Sigmoid colon (tissue), 4 donors: ENCODE measurements at regions not wholly inside any gene's neighbourhood (a gene's known extent, or its start where the extent isn't known, plus 50 kb on each side); places are given as distances from the start of the nearest gene placed in this dataset.

Source experiments
- CTCF ChIP-seq, 4 experiments: fragments of 450-650 bp in 3 of 4; fragments of 200-600 bp in 1 of 4; IDR thresholded peaks; one replicate each; pipeline ENCODE4 v1.5.1; 2016 to 2019; ENCODE audit warnings: antibody characterized with exemption in 4 of 4, mild to moderate bottlenecking in 3 of 4, moderate library complexity in 2 of 4
- EP300 ChIP-seq, 4 donors: sonication (generic); formaldehyde crosslinking; IDR thresholded peaks; one replicate each; pipeline ENCODE4 v1.6.1; 2017; ENCODE audit warnings: antibody characterized with exemption in 4 of 4

GRCh38 chr12:127396734-127397133 lies 870.2 kb upstream of the TMEM132C start:
- TF ChIP-seq CTCF (IDR thresholded peaks at IDR 0.05) (no peak), EP300 (IDR thresholded peaks at IDR 0.05) (no peak)
